ENCODE measurements at regions not wholly inside any gene's neighbourhood (a gene's known extent, or its start where the extent isn't known, plus 50 kb on each side); places are given as distances from the start of the nearest gene placed in this dataset.

- no peak for DNase-seq
Observed at GRCh38 chr7:42617071-42617765, 294.7 kb downstream of the C7orf25 start.

DNA sequence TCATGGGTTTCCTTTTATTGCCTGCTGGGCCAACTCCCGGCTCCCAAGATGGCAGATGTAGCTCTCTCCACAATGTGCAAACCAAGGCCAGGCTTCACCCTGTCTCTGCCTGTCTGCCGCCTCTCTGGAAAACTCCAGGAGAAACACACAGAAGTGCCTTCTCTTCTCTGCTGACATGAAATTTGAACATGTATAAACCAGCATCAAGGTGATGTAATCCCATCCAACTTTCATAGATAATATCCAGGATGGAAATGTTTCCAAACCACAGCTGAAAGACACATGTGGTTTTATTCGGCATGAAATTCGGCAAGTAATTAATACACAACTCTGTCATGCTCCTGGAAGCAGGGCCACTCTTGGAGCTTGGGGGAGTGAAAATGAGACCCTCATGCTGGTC, 297.2 kb downstream of the C7orf25 start:
- no peak for DNase-seq

GRCh38 chr7:42611961-42612360, 299.9 kb downstream of the C7orf25 start:
- peak; percentile 60 for DNase-seq

DNA sequence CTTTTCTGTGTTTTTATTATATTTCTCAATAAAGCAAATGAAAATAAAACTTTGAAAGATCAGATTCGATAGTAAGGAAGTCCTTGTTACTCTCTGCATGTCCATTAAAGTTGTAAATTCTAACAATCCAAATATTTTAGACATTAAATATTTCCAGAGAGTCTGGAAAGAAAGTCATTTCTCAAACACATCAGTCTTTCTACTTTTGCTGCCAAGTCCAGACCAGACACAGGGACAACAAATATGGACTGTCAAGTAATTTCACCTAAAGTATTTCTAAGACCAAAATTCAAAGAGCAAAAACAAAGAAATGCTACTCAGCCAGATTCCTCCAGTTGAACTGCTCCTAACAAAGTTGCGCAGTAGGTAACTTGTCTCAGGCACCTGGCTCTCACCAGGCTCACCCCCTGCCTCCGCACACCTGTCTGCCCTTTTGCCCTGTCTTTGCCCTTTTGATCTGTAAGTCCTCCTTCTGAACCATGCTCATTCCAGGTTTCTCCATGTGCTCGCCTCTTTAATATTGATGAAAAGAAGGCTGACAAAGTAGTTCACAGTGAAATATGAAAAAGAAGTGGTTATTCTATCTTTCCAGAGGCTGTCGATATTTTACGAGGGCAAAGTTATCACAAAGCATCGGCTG, 300.5 kb downstream of the C7orf25 start:
- DNase-seq, result no peak

GRCh38 chr7:42606193-42606905, 305.5 kb downstream of the C7orf25 start:
- no peak for DNase-seq

GRCh38 chr7:42605406-42606192, 306.3 kb downstream of the C7orf25 start:
- peak; percentile 17 for DNase-seq

DNA sequence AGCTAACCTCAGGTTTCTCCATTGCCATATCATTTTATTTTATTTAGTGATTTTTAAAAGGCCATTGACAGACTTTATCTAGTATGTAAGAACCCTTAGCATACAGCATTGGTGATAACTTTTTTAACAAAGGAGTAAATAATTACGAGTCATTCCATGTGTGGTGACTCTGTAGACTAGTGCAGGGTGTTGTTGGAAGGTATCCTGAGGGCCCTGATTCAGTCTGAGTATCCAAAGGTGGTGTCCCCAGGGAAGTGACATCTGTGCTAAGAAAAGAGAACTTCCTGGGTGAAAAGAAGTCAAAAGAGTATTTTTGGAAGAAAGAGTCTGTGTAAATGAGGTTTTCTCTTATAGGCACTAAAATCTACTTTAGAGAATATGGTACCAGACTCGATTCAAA, 308.4 kb downstream of the C7orf25 start:
- DNase-seq, result no peak

- no peak for DNase-seq
Observed at GRCh38 chr7:42597300-42597699, 314.6 kb downstream of the C7orf25 start.

- DNase-seq, result no peak
Observed at GRCh38 chr7:42596737-42597136, 315.1 kb downstream of the C7orf25 start.

DNA sequence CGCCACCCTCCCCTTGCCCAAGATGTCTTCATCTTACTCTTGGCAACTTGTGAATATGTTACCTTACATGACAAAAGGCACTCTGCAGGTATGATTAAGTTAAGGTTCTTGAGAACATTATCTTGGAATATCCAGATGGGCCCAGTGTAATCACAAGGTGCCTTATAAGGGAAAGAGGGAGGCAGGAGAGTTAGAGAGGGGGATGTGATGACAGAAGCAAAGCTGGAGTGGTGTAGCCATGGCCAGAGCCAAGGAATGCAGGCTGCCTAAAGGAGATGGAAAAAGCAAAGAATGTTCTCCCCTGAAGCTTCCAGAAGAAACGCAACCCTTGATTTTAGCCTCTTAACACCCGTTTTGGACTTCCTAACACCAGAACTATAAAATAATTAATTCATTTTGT, 318.0 kb downstream of the C7orf25 start:
- no peak for DNase-seq

DNA sequence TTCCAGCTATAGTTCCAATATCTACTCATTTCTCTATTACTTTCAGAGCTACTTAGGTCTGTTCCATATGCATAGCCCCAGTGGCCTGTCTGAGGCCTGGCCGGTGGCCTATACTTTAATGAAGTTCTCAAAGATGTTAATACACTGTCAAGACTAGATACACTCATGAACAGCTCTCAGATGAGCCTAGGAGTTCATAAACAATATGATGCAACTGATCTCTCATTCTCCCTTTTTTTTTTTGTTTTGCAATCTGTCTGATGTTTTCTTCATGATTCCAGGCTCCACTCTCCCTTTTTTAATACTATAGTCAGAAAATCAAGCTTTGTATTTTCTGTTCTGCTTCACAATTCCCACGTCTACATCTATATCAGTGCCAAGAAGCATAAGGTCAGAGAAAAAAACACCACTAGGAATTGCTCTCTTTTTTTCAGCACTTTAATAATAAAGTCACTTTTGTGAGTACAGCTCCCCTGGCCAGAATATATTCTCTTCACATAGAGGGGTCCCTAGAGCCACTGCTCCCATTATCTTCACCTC, 321.0 kb downstream of the C7orf25 start:
- no peak for DNase-seq

DNA sequence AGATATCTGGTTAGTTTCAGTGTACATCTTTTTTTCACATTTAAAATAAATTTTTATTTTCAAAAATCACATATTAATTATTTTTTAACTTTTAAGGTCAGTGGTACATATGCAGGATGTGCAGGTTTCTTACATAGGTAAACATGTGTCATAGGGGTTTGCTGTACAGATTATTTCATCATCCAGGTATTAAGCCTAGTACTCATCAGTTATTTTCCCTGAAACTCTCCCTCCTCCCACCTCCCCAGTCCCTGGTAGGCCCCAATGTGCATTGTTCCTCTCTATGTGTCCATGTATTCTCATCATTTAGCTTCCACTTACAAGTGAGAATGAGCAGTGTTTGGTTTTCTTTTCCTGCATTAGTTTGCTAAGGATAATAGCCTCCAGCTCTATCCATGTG, 323.0 kb downstream of the C7orf25 start:
- DNase-seq, result no peak

DNA sequence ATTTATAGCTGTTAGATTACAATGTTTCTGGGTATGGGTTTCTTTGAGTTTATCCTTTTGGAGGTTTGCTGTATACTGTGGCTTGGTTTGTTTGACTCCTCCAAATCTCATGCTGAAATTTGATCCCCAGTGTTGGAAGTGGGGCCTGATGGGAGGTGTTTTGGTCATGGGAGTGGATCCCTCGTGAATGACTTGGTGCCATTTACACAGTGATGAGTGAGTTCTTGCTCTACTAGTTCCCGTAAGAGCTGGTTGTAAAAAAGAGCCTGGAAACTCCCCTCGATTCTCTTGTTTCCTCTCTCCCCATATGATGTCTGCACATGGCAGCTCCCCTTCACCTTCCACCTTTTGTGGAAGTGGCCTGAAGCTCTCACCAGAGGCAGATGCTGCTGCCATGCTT, 324.1 kb downstream of the C7orf25 start:
- no peak for DNase-seq

- no peak for DNase-seq
Observed at GRCh38 chr7:42580061-42580460, 331.8 kb downstream of the C7orf25 start.

- no peak for DNase-seq
Observed at GRCh38 chr7:42575171-42575570, 336.7 kb downstream of the C7orf25 start.

DNA sequence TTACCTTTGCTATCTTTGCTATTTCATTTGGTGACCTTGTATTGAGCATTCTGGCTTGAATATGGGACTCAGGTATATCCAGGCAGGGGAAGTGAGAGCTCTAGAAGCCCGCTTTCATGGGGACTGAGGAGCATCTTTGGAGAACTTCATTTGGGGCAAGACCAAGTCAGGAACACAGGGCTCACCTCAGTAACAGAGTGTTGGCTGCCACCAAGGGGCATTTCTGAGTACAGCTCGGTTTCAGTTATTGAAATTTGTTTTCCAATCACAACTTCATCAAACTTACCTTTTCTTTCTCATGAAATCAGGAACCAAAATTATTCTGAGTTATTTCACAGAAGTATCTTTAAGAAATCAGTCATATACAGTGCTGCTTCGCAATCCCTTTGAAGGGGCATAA, 337.2 kb downstream of the C7orf25 start:
- no peak for DNase-seq

DNA sequence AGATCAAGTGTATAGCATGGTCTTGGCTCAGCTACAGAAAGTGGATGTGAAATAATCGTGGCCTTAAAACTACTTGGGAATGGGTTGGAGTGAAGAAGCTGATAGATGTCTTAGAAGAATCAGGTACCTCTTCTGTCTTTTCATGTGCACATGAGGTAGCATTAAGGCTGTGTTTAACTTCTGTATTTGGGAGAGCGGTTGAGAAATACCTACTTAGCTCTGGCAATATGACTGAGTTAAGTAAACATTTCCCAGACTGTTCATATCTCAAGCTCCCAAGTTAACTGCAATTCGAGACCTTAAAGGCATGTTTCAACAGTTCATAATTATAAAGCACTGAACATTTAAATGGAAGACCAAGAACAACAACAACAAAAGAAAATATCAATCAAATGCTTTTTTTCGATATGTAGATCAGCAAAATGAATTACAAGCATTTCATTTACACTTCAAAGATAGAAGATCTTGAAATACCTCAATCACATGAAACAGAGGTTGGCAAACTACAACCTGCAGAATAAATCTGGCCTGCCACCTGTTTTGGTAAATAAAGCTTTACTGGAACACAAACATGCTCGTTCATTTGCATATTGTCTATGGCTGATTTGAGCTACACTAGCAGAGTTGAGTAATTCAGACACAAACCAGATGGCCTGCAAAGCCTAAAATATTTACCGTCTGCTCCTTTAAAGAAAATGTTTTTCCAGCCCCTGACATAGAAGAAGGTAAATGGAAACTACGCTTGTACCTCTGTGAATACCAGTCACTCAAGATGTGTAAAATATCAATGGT, 337.1 kb upstream of the GLI3 start:
- DNase-seq, result peak; percentile 16

- DNase-seq, result no peak
Observed at GRCh38 chr7:42572561-42572960, 335.6 kb upstream of the GLI3 start.

DNA sequence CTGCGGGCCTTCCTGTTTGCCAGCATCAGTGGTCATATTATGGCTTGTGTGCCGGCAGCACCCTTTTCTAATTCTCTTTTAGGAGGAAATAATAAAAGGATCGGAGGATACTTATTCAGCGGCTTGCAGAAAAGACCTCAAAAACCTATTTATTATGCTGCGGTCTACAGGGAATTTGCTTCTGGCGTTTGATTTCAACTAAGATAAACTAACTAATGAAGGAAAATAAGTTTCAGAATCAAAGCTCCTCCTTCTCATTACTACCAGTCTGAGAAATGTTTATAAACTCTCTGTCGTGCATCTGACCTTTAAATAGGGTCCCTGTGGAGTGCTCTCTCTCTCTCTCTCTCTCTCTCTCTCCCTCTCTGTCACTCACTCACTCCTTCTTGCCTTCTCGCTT, 335.0 kb upstream of the GLI3 start:
- no peak for DNase-seq

DNA sequence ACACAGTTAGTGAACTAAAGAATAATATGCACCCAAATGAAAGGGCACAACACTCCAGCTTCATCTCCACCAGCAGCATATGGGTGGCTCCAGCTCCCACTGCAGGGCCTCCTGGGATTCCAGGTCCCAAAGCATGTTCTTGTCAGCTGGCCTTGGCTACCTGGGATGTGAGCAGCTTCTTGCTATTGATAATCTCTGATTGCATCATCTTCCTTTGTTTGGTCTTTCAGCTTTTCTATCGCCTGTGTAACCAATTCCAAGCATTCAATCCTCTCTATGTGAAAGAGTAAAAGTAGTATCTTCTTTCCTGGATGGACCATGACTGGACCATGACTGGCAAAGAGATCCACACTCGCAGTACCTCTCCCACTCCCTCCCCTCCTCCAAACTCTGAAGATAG, 333.9 kb upstream of the GLI3 start:
- no peak for DNase-seq

DNA sequence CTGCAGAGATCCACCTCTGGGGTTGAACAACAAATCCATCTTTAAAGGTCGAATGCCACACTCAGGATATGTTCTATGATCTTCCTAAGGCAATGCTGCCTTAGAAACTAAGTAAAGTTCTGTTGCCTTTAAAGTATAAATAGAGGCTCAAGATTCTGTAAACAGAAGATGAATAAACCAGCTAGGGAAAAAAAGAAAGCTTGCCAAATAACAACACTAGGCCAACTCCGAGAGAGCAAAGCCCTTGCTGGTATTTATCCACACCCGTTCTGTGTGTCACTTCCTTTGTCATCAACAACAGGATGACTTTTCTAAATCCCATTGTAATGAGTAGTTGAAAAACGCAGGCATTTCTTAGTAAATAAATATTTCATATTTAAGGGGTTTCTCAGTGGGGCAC, 330.0 kb upstream of the GLI3 start:
- DNase-seq, result no peak

GRCh38 chr7:42561797-42562196, 324.8 kb upstream of the GLI3 start:
- DNase-seq, result no peak

Data from NCI-H226 (cell line).